Panc1 (cell line): ENCODE measurements at regions not wholly inside any gene's neighbourhood (a gene's known extent, or its start where the extent isn't known, plus 50 kb on each side); places are given as distances from the start of the nearest gene placed in this dataset.

Experiments used
- ATAC-seq: fragments of 200-7000 bp; cut with Tn5 transposase; 2 replicates; pipeline ENCODE4 v1.9.1; 2020; ENCODE audit warnings: mild to moderate bottlenecking, moderate library complexity
- BruUV-seq: library from RNA; stranded (reverse); fragments of 400-500 nt; replicated peaks from 2 replicates; lab custom pipeline; 2021; lab: Mats Ljungman, UMichigan
- CTCF ChIA-PET: fragments of 300-600 bp; sonication (Branson Sonifier 250); formaldehyde crosslinking; loops from one replicate; lab custom pipeline; 2022; ENCODE audit warnings: antibody characterized with exemption; lab: Charles Lee
- POLR2A ChIA-PET: fragments of 300-600 bp; sonication (Branson Sonifier 250); formaldehyde crosslinking; loops from one replicate; lab custom pipeline; 2022; ENCODE audit warnings: antibody characterized with exemption; lab: Charles Lee
- DNase-seq: peaks from one replicate; pipeline ENCODE4 v3.0.0-alpha.2; 2010; ENCODE audit warnings: low read depth, low spot score
- H3K27ac ChIP-seq: 2 replicates; pipeline ENCODE4 v1.5.1; 2011; ENCODE audit warnings: mild to moderate bottlenecking, low read length, inconsistent platforms
- H3K27me3 ChIP-seq: fragments of 200-500 bp; sonication (Bioruptor generic); 2 replicates; pipeline ENCODE4 v1.6.0; 2014; ENCODE audit warnings: low read length, inconsistent platforms; ENCODE audit not compliant: control insufficient read depth, insufficient read depth
- H3K36me3 ChIP-seq: fragments of 200-500 bp; sonication (Bioruptor generic); 2 replicates; pipeline ENCODE4 v1.5.1; 2014; ENCODE audit warnings: inconsistent platforms, mild to moderate bottlenecking, low read length, moderate library complexity; ENCODE audit not compliant: control insufficient read depth, insufficient read depth
- H3K4me1 ChIP-seq: 2 replicates; pipeline ENCODE4 v1.5.1; 2011; ENCODE audit warnings: inconsistent platforms, mild to moderate bottlenecking, low read length, moderate library complexity; ENCODE audit not compliant: control insufficient read depth, insufficient read depth
- H3K4me3 ChIP-seq, 2 experiments: 2 replicates each; pipeline ENCODE4 v1.5.1; 2011 to 2012; ENCODE audit warnings: low read depth in 2 of 2, low read length in 2 of 2, mild to moderate bottlenecking in 2 of 2, inconsistent platforms in 1 of 2, moderate library complexity in 1 of 2
- H3K9me3 ChIP-seq: fragments of 200-500 bp; sonication (Bioruptor generic); 2 replicates; pipeline ENCODE4 v1.5.1; 2014; ENCODE audit warnings: low read depth, mild to moderate bottlenecking, inconsistent platforms, low read length, moderate library complexity; ENCODE audit not compliant: control insufficient read depth, insufficient read depth
- POLR2AphosphoS5 ChIP-seq: IDR thresholded peaks from 2 replicates; pipeline ENCODE4 v1.6.1; 2012; ENCODE audit warnings: mild to moderate bottlenecking, low read depth, low read length, moderate library complexity
- SIN3A ChIP-seq: IDR thresholded peaks from 2 replicates; pipeline ENCODE4 v1.6.1; 2012; ENCODE audit warnings: low read depth, mild to moderate bottlenecking, low read length, moderate library complexity, borderline replicate concordance; ENCODE audit not compliant: insufficient read depth
- TCF7L2 ChIP-seq: IDR thresholded peaks from 2 replicates; pipeline ENCODE4 v1.6.1; 2011; ENCODE audit warnings: mild to moderate bottlenecking, low read depth, low read length, inconsistent platforms
- in situ Hi-C: cut with HindIII; loops from 2 replicates; pipeline ENCODE4 v1.10.0; 2016; ENCODE audit warnings: low sequenced_read_pairs, low pct_unique_long_range_greater_than_20kb
- intact Hi-C: fragments of 100-400 bp; cut with micrococcal nuclease; formaldehyde crosslinking; loops from one replicate; pipeline ENCODE4 v1.10.0; 2022; ENCODE audit not compliant: unreplicated experiment
- TF ChIP-seq, protein P1 (sequence below), 2 experiments: IDR thresholded peaks; 2 replicates each; pipeline ENCODE4 v1.6.1; 2011 to 2012; ENCODE audit warnings: low read depth in 2 of 2, control low read depth in 1 of 2, low read length in 1 of 2, mild to moderate bottlenecking in 1 of 2, moderate library complexity in 1 of 2; ENCODE audit not compliant: insufficient read depth in 1 of 2
- TF ChIP-seq, protein P2 (sequence below): fragments of 450-650 bp; IDR thresholded peaks from 2 replicates; pipeline ENCODE4 v1.5.1; 2017; ENCODE audit warnings: mild to moderate bottlenecking

DNA sequence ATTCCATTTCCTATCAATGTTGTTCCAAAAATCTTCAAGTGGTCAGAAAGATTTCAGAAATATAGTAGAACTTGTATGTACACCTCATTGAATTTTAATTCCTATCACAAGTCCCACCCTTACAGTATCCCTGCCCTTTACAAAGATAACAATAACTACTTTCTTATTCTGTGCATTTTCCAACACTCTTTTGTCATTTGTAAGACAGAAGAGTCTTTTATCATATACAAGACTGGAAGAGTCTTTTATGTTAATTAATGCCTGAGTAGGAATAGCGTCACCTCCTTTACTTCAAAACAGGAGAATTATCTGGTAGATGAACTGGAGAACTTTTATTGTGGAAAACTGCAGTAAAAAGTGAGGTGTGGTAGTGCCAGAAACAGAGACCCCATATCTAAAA, 193.9 kb upstream of the SEMA3C start:
- ATAC-seq: no peak
- no TSS peak for BruUV-seq
- ChIA-PET CTCF (no interaction called here), POLR2A (no interaction called here)
- TF ChIP-seq SIN3A: no peak
- TF ChIP-seq TCF7L2: no peak
- TF ChIP-seq, protein P1, sequence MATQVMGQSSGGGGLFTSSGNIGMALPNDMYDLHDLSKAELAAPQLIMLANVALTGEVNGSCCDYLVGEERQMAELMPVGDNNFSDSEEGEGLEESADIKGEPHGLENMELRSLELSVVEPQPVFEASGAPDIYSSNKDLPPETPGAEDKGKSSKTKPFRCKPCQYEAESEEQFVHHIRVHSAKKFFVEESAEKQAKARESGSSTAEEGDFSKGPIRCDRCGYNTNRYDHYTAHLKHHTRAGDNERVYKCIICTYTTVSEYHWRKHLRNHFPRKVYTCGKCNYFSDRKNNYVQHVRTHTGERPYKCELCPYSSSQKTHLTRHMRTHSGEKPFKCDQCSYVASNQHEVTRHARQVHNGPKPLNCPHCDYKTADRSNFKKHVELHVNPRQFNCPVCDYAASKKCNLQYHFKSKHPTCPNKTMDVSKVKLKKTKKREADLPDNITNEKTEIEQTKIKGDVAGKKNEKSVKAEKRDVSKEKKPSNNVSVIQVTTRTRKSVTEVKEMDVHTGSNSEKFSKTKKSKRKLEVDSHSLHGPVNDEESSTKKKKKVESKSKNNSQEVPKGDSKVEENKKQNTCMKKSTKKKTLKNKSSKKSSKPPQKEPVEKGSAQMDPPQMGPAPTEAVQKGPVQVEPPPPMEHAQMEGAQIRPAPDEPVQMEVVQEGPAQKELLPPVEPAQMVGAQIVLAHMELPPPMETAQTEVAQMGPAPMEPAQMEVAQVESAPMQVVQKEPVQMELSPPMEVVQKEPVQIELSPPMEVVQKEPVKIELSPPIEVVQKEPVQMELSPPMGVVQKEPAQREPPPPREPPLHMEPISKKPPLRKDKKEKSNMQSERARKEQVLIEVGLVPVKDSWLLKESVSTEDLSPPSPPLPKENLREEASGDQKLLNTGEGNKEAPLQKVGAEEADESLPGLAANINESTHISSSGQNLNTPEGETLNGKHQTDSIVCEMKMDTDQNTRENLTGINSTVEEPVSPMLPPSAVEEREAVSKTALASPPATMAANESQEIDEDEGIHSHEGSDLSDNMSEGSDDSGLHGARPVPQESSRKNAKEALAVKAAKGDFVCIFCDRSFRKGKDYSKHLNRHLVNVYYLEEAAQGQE (IDR thresholded peaks at IDR 0.05; ENCODE audit: insufficient read depth in 1 of 2, low read depth in 2 of 2, low read length in 1 of 2): no peak
- TF ChIP-seq, protein P2, sequence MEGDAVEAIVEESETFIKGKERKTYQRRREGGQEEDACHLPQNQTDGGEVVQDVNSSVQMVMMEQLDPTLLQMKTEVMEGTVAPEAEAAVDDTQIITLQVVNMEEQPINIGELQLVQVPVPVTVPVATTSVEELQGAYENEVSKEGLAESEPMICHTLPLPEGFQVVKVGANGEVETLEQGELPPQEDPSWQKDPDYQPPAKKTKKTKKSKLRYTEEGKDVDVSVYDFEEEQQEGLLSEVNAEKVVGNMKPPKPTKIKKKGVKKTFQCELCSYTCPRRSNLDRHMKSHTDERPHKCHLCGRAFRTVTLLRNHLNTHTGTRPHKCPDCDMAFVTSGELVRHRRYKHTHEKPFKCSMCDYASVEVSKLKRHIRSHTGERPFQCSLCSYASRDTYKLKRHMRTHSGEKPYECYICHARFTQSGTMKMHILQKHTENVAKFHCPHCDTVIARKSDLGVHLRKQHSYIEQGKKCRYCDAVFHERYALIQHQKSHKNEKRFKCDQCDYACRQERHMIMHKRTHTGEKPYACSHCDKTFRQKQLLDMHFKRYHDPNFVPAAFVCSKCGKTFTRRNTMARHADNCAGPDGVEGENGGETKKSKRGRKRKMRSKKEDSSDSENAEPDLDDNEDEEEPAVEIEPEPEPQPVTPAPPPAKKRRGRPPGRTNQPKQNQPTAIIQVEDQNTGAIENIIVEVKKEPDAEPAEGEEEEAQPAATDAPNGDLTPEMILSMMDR: no peak
- no peak for TF ChIP-seq POLR2AphosphoS5
- H3K27ac ChIP-seq: peak overlapping the region; percentile 98
- intact Hi-C loops (loop anchor here (10.0 kb wide), 1 partner anchor 188 kb away; no protein-coding TSS in a partner anchor), in situ Hi-C loops (no loop called here)
- H3K27me3 ChIP-seq: no peaks in the 10 kb centered on the region
- H3K36me3 ChIP-seq: no peaks in the 10 kb centered on the region
- H3K4me3 ChIP-seq: no peak overlapping the region
- H3K4me1 ChIP-seq: peaks cover 25% of the 10 kb centered on the region
- peaks cover 21% of the 10 kb centered on the region; the same call in 1 of the 2 replicates for H3K9me3 ChIP-seq
- no peak for DNase-seq

DNA sequence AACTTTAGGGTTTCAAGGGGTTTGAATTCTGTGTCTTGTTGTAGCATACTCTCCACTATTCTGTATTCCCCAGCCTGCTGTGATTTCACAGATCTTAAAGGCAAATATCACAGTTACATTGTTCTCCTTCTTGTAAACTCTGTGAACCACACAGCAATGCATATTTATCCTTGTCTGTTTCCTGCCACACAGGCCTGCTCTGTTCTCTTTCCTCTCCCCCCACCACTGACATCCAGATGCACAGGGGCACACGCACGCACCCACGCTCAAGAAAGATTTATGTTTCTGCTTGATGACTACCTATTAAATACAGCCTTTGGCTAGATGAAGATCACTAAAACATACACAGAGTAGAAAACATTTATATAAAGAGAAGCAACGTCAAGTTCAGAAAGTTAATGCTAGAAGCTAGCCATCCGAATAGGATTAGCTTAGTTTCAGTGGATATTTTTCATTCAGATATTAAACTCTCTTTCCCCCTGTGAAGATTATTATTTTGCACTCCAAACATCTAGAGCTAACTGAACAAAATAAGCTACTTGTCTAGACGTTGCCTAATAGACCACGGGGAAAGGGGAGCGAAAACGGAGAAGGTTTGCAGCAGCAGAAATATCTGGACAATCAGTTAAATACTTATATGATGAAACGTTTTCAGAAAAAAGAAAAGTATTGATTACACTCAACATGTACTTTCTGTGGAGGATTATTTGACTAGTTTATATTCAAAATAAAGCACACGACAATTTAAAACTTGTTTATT, 193.1 kb upstream of the SEMA3C start:
- POLR2A ChIA-PET: no interaction called here

More for the DNA sequence above, 193.1 kb upstream of the SEMA3C start:
- CTCF ChIA-PET: no interaction called here
- Histone ChIP-seq H3K4me1 (peaks cover 25% of the 10 kb centered on the region), H3K27ac (peak overlapping the region; percentile 98), H3K4me3 (peak overlapping the region; percentile 9 to 34; a peak in 3 of 4 replicates), H3K36me3 (no peaks in the 10 kb centered on the region), H3K9me3 (peaks cover 28% of the 10 kb centered on the region; the same call in 1 of the 2 replicates), H3K27me3 (no peaks in the 10 kb centered on the region)
- intact Hi-C loops (loop anchor here (10.0 kb wide), 1 partner anchor 187 kb away; no protein-coding TSS in a partner anchor), in situ Hi-C loops (no loop called here)
- BruUV-seq: no TSS peak
- ATAC-seq (peak; percentile 98), DNase-seq (peak; percentile 75)
- TF ChIP-seq, protein P1 (IDR thresholded peaks at IDR 0.05; ENCODE audit: insufficient read depth in 1 of 2, low read depth in 2 of 2, low read length in 1 of 2): no peak
- TF ChIP-seq, protein P2: no peak
- TF ChIP-seq TCF7L2 (peak; percentile 83), SIN3A (no peak), POLR2AphosphoS5 (peak; percentile 77)
